WTC11 (cell line): ENCODE measurements at regions not wholly inside any gene's neighbourhood (a gene's known extent, or its start where the extent isn't known, plus 50 kb on each side); places are given as distances from the start of the nearest gene placed in this dataset.
"Not testable (repeated sequence)": the region's sequence is repeated elsewhere in the genome, so short reads cannot be mapped to it uniquely, and the experiment has no call there.

Source experiments
- ATAC-seq: fragments of 200-7000 bp; cut with Tn5 transposase; 2 replicates; pipeline ENCODE4 v1.10.0; 2021; ENCODE audit warnings: mild to moderate bottlenecking, moderate library complexity
- CTCF ChIA-PET: fragments of 300-600 bp; sonication (Branson Sonifier 250); formaldehyde crosslinking; loops from one replicate; lab custom pipeline; 2021; ENCODE audit warnings: antibody characterized with exemption; lab: Charles Lee
- POLR2A ChIA-PET: fragments of 350-600 bp; sonication (Branson Sonifier 250); formaldehyde crosslinking; loops from one replicate; lab custom pipeline; 2021; ENCODE audit warnings: antibody characterized with exemption; lab: Charles Lee
- DNase-seq: peaks from one replicate; pipeline ENCODE4 v3.0.0; 2021; ENCODE audit warnings: low spot score
- H3K27ac Mint-ChIP-seq: 2 replicates; pipeline ENCODE4 v1.8.0; 2021; ENCODE audit warnings: mixed read lengths
- H3K27me3 Mint-ChIP-seq: 2 replicates; pipeline ENCODE4 v1.8.0; 2021; ENCODE audit warnings: low read depth, mild to moderate bottlenecking, moderate library complexity, mixed read lengths
- H3K36me3 Mint-ChIP-seq: 2 replicates; pipeline ENCODE4 v1.8.0; 2021; ENCODE audit warnings: mixed read lengths
- H3K4me1 Mint-ChIP-seq: 2 replicates; pipeline ENCODE4 v1.8.0; 2022; ENCODE audit warnings: mixed read lengths
- H3K4me3 Mint-ChIP-seq: 2 replicates; pipeline ENCODE4 v1.8.0; 2021; ENCODE audit warnings: mild to moderate bottlenecking, moderate library complexity, mixed read lengths
- H3K9me3 Mint-ChIP-seq: 2 replicates; pipeline ENCODE4 v1.8.0; 2021; ENCODE audit warnings: mixed read lengths
- CBFB ChIP-seq: sonication (generic); formaldehyde crosslinking; IDR thresholded peaks from 2 replicates; pipeline ENCODE4 v1.8.1; 2022; ENCODE audit warnings: mild to moderate bottlenecking, low read depth, missing genetic modification reagents
- CREM ChIP-seq: sonication (generic); formaldehyde crosslinking; IDR thresholded peaks from 2 replicates; pipeline ENCODE4 v1.8.1; 2022; ENCODE audit warnings: mild to moderate bottlenecking, missing genetic modification reagents, moderate library complexity
- ELF4 ChIP-seq: sonication (generic); formaldehyde crosslinking; IDR thresholded peaks from 2 replicates; pipeline ENCODE4 v1.8.1; 2022; ENCODE audit warnings: low read depth, mild to moderate bottlenecking, moderate library complexity, missing genetic modification reagents
- HMGA2 ChIP-seq: fragments of 250-450 bp; sonication (Bioruptor Pico); IDR thresholded peaks from 2 replicates; pipeline ENCODE4 v1.4.0; 2021; ENCODE audit warnings: mild to moderate bottlenecking, moderate library complexity
- RORB ChIP-seq: fragments of 250-450 bp; sonication (Bioruptor Pico); IDR thresholded peaks from 2 replicates; pipeline ENCODE4 v1.9.0; 2021; ENCODE audit warnings: mild to moderate bottlenecking
- ZNF232 ChIP-seq: sonication (generic); formaldehyde crosslinking; IDR thresholded peaks from 2 replicates; pipeline ENCODE4 v1.8.0; 2022; ENCODE audit warnings: mild to moderate bottlenecking, missing genetic modification reagents
- TF ChIP-seq, protein P1 (sequence below): sonication (generic); formaldehyde crosslinking; IDR thresholded peaks from 2 replicates; pipeline ENCODE4 v1.8.0; 2022; ENCODE audit warnings: missing genetic modification reagents
- TF ChIP-seq, protein P2 (sequence below): sonication (generic); formaldehyde crosslinking; IDR thresholded peaks from 2 replicates; pipeline ENCODE4 v1.8.1; 2023; ENCODE audit warnings: mild to moderate bottlenecking, missing genetic modification reagents
- TF ChIP-seq, protein P3 (sequence below): sonication (generic); formaldehyde crosslinking; IDR thresholded peaks from 2 replicates; pipeline ENCODE4 v1.8.1; 2022; ENCODE audit warnings: mild to moderate bottlenecking, missing genetic modification reagents, moderate library complexity, borderline replicate concordance
- TF ChIP-seq, protein P4 (sequence below): sonication (generic); formaldehyde crosslinking; IDR thresholded peaks from 2 replicates; pipeline ENCODE4 v1.8.1; 2023; ENCODE audit warnings: mild to moderate bottlenecking, missing genetic modification reagents, moderate library complexity

DNA sequence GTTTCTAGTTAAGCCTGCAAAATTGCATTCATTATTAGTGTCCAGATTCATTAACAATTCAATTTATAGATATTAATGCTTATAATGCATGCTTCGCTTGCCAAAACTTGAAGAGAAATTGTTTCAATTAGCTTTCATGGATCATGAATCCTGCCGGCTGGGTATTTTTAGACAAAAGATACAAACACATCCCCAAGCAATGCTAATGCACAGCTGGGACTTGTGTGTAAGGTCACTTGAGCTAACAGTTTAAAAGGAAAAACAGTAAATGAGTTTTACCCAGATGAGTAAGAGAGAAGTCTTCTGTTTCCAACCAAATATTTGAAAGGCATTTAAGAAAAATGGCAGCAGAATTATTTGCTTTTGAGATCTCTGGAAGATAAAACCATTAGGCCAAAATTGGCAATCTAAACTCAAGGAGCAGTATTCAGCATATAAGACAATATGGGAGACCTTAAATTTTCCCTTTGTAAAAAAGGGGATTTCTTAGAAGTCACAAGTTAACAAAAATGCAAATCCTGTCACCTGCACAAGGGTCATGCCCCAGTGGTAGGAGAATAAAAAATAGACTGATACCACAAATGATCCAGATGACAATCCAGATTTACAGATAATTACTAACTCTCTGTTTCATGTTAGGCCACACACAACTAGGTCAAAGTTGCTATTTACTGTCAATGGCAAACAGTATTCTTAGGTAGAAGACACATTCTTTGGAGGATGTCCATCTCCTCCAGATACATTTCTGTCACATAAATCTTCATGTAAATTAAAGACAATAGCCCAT lies 418.4 kb upstream of the PMFBP1 start (continued):
- TF ChIP-seq, protein P1, sequence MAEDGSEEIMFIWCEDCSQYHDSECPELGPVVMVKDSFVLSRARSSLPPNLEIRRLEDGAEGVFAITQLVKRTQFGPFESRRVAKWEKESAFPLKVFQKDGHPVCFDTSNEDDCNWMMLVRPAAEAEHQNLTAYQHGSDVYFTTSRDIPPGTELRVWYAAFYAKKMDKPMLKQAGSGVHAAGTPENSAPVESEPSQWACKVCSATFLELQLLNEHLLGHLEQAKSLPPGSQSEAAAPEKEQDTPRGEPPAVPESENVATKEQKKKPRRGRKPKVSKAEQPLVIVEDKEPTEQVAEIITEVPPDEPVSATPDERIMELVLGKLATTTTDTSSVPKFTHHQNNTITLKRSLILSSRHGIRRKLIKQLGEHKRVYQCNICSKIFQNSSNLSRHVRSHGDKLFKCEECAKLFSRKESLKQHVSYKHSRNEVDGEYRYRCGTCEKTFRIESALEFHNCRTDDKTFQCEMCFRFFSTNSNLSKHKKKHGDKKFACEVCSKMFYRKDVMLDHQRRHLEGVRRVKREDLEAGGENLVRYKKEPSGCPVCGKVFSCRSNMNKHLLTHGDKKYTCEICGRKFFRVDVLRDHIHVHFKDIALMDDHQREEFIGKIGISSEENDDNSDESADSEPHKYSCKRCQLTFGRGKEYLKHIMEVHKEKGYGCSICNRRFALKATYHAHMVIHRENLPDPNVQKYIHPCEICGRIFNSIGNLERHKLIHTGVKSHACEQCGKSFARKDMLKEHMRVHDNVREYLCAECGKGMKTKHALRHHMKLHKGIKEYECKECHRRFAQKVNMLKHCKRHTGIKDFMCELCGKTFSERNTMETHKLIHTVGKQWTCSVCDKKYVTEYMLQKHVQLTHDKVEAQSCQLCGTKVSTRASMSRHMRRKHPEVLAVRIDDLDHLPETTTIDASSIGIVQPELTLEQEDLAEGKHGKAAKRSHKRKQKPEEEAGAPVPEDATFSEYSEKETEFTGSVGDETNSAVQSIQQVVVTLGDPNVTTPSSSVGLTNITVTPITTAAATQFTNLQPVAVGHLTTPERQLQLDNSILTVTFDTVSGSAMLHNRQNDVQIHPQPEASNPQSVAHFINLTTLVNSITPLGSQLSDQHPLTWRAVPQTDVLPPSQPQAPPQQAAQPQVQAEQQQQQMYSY (CRISPR knock-in tag), result no peak
- TF ChIP-seq, protein P2, sequence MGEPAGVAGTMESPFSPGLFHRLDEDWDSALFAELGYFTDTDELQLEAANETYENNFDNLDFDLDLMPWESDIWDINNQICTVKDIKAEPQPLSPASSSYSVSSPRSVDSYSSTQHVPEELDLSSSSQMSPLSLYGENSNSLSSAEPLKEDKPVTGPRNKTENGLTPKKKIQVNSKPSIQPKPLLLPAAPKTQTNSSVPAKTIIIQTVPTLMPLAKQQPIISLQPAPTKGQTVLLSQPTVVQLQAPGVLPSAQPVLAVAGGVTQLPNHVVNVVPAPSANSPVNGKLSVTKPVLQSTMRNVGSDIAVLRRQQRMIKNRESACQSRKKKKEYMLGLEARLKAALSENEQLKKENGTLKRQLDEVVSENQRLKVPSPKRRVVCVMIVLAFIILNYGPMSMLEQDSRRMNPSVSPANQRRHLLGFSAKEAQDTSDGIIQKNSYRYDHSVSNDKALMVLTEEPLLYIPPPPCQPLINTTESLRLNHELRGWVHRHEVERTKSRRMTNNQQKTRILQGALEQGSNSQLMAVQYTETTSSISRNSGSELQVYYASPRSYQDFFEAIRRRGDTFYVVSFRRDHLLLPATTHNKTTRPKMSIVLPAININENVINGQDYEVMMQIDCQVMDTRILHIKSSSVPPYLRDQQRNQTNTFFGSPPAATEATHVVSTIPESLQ (CRISPR knock-in tag), result no peak
- TF ChIP-seq HMGA2 (CRISPR knock-in tag), result no peak
- TF ChIP-seq ZNF232 (CRISPR knock-in tag), result no peak
- TF ChIP-seq CREM, result no peak

DNA sequence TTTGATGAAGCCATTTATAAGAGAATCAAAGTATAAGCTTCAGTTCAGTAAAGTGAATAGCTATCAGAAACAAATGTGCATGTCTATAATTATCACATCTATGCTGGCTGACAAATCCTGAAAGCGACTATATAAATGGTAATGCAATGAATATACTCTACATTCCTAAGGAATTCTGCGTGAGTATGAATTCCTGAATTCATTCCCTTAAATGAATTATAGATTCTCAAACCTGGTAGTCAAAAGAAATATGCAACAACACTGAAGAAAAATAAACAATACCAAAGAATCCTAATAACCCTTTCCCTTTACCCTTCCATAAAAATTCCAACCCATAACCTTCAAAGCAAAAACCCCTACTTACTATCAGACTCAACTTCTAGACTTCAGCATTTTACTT lies 416.6 kb upstream of the PMFBP1 start:
- peaks cover 6% of the 10 kb centered on the region for H3K4me1 Mint-ChIP-seq
- ATAC-seq (no peak), DNase-seq (no peak)
- POLR2A ChIA-PET, result no interaction called here
- CTCF ChIA-PET, result no interaction called here
- H3K27me3 Mint-ChIP-seq, result no peaks in the 10 kb centered on the region
- TF ChIP-seq, protein P3, sequence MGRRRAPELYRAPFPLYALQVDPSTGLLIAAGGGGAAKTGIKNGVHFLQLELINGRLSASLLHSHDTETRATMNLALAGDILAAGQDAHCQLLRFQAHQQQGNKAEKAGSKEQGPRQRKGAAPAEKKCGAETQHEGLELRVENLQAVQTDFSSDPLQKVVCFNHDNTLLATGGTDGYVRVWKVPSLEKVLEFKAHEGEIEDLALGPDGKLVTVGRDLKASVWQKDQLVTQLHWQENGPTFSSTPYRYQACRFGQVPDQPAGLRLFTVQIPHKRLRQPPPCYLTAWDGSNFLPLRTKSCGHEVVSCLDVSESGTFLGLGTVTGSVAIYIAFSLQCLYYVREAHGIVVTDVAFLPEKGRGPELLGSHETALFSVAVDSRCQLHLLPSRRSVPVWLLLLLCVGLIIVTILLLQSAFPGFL, result no peak
- TF ChIP-seq RORB (CRISPR knock-in tag) (no peak), CBFB (CRISPR knock-in tag) (no peak)
- H3K27ac Mint-ChIP-seq, result no peak overlapping the region
- H3K36me3 Mint-ChIP-seq, result 0 out of 2 replicates have a peak, but pooled peaks cover 2% of the 10 kb centered on the region
- no peaks in the 10 kb centered on the region for H3K9me3 Mint-ChIP-seq
- no peak overlapping the region for H3K4me3 Mint-ChIP-seq

DNA sequence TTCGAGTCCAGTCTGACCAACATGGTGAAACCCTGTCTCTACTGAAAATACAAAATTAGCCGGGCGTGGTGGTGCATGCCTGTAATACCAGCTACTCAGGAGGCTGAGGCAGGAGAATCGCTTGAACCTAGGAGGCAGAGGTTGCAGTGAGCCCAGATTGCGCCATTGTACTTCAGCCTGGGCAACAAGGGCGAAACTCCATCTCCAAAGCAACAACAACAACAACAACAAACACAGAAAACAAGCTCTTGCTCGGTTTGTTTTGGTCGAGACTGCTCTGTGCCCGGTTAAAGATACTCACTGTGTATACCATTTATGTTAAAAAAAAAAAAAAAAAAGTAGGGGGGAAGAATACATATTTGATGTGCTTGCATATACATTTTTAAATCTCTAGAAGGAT lies 406.1 kb upstream of the PMFBP1 start:
- H3K4me1 Mint-ChIP-seq, POLR2A ChIA-PET, ATAC-seq, H3K27ac Mint-ChIP-seq, H3K4me3 Mint-ChIP-seq, DNase-seq, H3K27me3 Mint-ChIP-seq: not testable (repeated sequence)
- Mint-ChIP-seq H3K9me3 (peaks cover 15% of the 10 kb centered on the region), H3K36me3 (peaks cover 14% of the 10 kb centered on the region)
- CTCF ChIA-PET, result interaction anchor here (0.6 kb wide), 2 partner anchors 29 to 447 kb away, joined by 3 to 5 read pairs; no protein-coding TSS in a partner anchor

DNA sequence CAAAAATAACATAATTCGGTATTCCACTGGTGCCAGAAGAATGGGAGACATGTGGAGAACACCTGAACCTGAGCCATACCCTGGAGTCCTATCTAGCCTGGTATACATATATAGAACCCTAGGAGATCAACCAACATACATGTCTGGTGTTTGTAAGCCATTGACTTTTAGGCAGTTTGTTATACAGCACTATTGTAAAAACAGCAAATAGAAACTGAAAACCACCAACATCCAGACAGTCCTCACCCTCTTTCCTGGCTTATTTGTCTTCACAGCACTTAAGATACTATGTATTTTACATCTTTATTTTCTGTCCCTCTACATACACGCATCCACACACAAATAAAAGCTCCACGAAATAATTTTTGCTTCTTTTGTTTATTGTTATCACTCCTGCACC lies 404.2 kb upstream of the PMFBP1 start:
- Mint-ChIP-seq H3K27ac (no peak overlapping the region), H3K9me3 (peaks cover 5% of the 10 kb centered on the region), H3K27me3 (no peaks in the 10 kb centered on the region; the same call in 1 of the 2 replicates), H3K36me3 (peaks cover 10% of the 10 kb centered on the region), H3K4me3 (no peak overlapping the region), H3K4me1 (no peaks in the 10 kb centered on the region)
- POLR2A ChIA-PET, result no interaction called here
- CTCF ChIA-PET, result interaction anchor here (0.5 kb wide), 1 partner anchor 75 kb away, joined by 3 read pairs; no protein-coding TSS in a partner anchor
- no peak for TF ChIP-seq ELF4
- TF ChIP-seq, protein P4, sequence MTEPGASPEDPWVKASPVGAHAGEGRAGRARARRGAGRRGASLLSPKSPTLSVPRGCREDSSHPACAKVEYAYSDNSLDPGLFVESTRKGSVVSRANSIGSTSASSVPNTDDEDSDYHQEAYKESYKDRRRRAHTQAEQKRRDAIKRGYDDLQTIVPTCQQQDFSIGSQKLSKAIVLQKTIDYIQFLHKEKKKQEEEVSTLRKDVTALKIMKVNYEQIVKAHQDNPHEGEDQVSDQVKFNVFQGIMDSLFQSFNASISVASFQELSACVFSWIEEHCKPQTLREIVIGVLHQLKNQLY (CRISPR knock-in tag), result no peak
- DNase-seq, result no peak
- ATAC-seq, result no peak
